Activated CD4-positive, alpha-beta T cell treated with anti-CD3 and anti-CD28 coated beads, Interleukin-2, amount 50 U/mL, for 1 hour (primary cell): ENCODE measurements at regions not wholly inside any gene's neighbourhood (a gene's known extent, or its start where the extent isn't known, plus 50 kb on each side); places are given as distances from the start of the nearest gene placed in this dataset.

ENCODE experiments used
- DNase-seq: peaks from one replicate; pipeline ENCODE4 v3.0.0-alpha.2; 2020

GRCh38 chr12:115857160-115857920 is 420.2 kb downstream of the MED13L start:
- no peak for DNase-seq

- no peak for DNase-seq
Measured at GRCh38 chr12:115852054-115852453, 425.4 kb downstream of the MED13L start.

GRCh38 chr12:115850957-115851356 is 426.5 kb downstream of the MED13L start:
- no peak for DNase-seq

- no peak for DNase-seq
Measured at GRCh38 chr12:115849262-115849943, 428.1 kb downstream of the MED13L start.

- DNase-seq: no peak
Measured at GRCh38 chr12:115847398-115847797, 430.1 kb downstream of the MED13L start.

- DNase-seq: no peak
Measured at GRCh38 chr12:115846516-115846915, 431.0 kb downstream of the MED13L start.

- DNase-seq: no peak
Measured at GRCh38 chr12:115840159-115840558, 437.3 kb downstream of the MED13L start.

GRCh38 chr12:115838952-115839351 is 438.5 kb downstream of the MED13L start:
- DNase-seq: no peak

- DNase-seq: no peak
Measured at GRCh38 chr12:115837220-115837619, 440.3 kb downstream of the MED13L start.

GRCh38 chr12:115835445-115835844 is 442.0 kb downstream of the MED13L start:
- no peak for DNase-seq

GRCh38 chr12:115833704-115834103 is 443.8 kb downstream of the MED13L start:
- DNase-seq: no peak

- DNase-seq: no peak
Measured at GRCh38 chr12:115830633-115831032, 446.9 kb downstream of the MED13L start.

- DNase-seq: no peak
Measured at GRCh38 chr12:115830070-115830469, 447.4 kb downstream of the MED13L start.

GRCh38 chr12:115828168-115828567 is 449.3 kb downstream of the MED13L start:
- DNase-seq: no peak

- no peak for DNase-seq
Measured at GRCh38 chr12:115824936-115825602, 452.4 kb downstream of the MED13L start.

- no peak for DNase-seq
Measured at GRCh38 chr12:115823635-115824034, 453.9 kb downstream of the MED13L start.

GRCh38 chr12:115820656-115821055 is 456.8 kb downstream of the MED13L start:
- no peak for DNase-seq

- no peak for DNase-seq
Measured at GRCh38 chr12:115818973-115819372, 458.5 kb downstream of the MED13L start.

GRCh38 chr12:115817389-115817788 is 460.1 kb downstream of the MED13L start:
- DNase-seq: no peak

- no peak for DNase-seq
Measured at GRCh38 chr12:115815924-115816323, 461.6 kb downstream of the MED13L start.

- DNase-seq: no peak
Measured at GRCh38 chr12:115813256-115813655, 464.2 kb downstream of the MED13L start.

GRCh38 chr12:115811929-115812328 is 465.6 kb downstream of the MED13L start:
- DNase-seq: no peak

GRCh38 chr12:115811045-115811444 is 466.4 kb downstream of the MED13L start:
- no peak for DNase-seq
